B cell (primary cell): ENCODE measurements at regions not wholly inside any gene's neighbourhood (a gene's known extent, or its start where the extent isn't known, plus 50 kb on each side); places are given as distances from the start of the nearest gene placed in this dataset.

Source experiments
- CTCF ChIP-seq: fragments of 200-600 bp; IDR thresholded peaks from one replicate; pipeline ENCODE4 v1.8.0; 2022; ENCODE audit warnings: antibody characterized with exemption, mild to moderate bottlenecking
- EZH2 ChIP-seq: IDR thresholded peaks from 2 replicates; pipeline ENCODE4 v1.6.1; 2012; ENCODE audit warnings: borderline replicate concordance, low read depth, mild to moderate bottlenecking, moderate library complexity, low read length; ENCODE audit not compliant: insufficient read depth, poor library complexity, severe bottlenecking

- TF ChIP-seq CTCF: no peak
- no peak for TF ChIP-seq EZH2
Measured at GRCh38 chr14:97282210-97283004, 485.2 kb downstream of the VRK1 start.
